Jurkat, Clone E6-1 (cell line): ENCODE measurements at regions not wholly inside any gene's neighbourhood (a gene's known extent, or its start where the extent isn't known, plus 50 kb on each side); places are given as distances from the start of the nearest gene placed in this dataset.

Experiments used
- DNase-seq: peaks from one replicate; pipeline ENCODE4 v3.0.0-alpha.2; 2011; ENCODE audit warnings: low read depth, low spot score
- H3K4me3 ChIP-seq: 2 replicates; pipeline ENCODE4 v1.5.1; 2011; ENCODE audit warnings: mild to moderate bottlenecking, low read length, control low read depth, moderate library complexity

DNA sequence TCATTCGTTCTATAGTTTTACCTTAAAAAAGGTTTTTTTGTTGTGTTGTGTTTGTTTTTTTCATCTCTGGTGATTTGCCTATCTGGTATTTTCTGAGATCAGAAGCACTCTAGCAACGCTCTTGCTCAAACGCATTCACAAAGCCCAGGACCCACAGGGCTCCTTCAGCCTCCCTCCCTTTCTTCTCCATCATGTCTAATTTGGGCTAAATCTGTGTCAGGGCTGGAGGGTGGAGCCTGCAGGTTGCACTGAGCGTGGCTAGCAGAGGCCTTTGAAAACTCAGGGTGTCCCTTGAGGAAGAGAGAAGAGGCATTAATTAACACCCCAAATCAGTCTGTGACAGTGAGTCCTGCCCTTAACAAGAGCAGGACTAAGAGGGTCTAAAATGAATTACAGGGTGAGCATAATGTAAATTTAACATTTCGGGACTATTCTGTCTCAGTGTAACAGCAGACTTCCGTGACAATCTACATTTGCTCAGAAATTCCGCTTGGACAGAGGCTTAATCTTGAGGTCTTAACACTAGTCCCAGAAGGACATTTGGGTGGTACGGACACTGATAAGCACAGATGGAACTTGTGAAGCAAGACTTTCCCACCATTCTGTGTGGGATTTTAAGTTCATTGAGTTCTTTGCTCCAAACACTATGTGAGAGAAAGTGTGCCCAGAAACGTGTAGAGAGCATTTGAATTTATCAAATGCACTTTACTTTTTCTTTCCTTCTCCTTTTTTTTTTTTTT is 174.4 kb upstream of the APCDD1 start:
- no peak overlapping the region for H3K4me3 ChIP-seq
- DNase-seq = no peak

DNA sequence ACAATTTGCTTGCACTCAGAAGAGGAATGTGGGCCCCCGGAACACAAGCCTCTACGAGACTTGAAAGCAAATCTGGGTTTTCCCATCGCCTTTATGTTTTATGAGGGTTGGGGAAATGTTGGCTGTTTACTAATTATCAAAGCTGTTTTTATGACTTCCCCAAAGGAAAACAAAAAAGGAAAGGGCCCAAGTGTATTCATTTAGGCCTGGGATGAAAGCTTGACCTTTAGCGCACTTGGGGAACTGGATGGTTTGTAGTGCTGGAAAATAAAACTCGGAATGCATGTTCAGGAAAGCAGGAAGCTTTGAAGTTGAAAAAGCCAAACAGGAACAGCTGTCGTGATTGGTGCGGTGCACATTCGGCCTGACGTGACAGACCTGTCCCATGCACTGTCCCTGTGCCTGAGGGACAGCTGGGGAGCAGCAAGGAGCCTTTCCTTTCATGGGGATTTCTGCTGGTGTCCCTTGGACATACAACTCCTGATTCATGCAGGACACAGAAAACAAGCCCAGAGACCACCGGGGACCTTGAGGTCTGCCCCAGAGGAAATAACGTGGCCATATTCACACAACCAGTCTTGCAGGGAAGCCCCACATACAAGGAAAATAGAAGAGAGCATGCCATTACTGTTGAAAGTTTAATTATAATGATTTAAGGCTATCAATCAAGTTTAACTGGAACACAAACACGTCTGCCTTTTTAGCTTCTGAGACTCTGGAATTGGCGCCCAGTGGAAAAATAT is 169.7 kb upstream of the APCDD1 start:
- DNase-seq = no peak

DNA sequence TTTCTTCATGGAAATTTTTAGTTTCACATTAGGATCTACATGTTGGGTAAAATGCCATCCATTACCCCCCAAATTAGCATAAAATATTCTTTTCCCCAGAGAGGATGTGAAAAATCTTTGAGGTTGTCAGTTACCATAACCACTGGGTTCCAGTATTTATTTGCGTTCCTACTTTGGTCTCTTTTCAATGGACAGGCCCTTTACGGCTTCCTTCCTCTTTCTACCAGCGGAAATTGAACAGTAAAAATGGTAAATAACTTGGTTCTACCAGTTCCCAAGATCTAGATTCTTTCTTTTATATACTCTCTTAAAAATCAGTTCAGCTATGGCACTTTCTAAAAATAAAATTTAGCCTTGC is 169.2 kb upstream of the APCDD1 start:
- no peak overlapping the region for H3K4me3 ChIP-seq
- DNase-seq = no peak

More for the DNA sequence above, 169.7 kb upstream of the APCDD1 start:
- no peak overlapping the region for H3K4me3 ChIP-seq

DNA sequence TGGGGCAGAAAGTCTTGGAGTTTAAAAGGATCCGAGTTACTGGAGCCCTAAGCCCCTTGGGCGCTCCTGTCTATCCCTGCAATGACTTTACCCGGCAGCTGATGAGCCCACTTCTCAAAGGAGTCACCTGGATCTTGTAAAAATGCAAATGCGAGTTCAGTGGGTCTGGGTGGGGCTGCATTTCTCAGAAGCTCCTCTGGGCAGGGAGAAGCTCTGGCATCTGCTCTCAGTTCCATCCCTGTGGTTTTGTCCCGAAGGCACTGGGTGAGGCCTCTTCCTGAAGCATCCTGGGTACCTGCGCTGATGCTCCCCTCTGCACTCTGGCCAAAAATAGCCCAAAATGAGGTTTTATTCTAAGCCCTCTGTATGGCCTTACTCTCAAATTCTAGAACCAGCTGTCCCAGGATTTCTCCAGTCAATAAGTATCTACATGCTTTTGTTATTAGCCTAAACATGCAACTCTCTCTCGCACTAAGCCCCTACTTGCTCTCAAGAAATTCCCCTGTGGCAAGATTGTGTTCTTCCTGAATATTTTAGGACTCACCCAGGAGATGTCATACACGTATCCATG is 167.8 kb upstream of the APCDD1 start:
- H3K4me3 ChIP-seq = no peak overlapping the region
- DNase-seq = no peak

DNA sequence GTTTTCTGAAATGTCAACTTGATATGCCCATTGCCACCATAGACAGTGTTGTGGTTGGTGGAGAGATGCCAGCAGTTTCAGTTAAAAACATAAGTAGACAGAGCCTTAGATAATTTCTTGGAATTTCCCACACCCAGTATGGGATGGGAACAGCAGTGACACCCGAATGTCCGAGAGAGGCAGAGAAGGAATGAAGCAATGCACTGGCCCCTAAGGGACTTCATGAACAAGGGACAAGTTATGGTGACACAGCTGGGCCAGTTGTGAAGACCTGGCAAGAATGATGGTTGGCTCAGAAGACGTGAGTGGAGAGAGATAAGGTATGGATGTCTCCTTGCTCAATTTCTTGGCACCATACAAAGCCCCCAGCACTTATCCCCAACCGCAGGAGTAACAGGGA is 165.2 kb upstream of the APCDD1 start:
- DNase-seq = no peak
- H3K4me3 ChIP-seq = no peak overlapping the region

DNA sequence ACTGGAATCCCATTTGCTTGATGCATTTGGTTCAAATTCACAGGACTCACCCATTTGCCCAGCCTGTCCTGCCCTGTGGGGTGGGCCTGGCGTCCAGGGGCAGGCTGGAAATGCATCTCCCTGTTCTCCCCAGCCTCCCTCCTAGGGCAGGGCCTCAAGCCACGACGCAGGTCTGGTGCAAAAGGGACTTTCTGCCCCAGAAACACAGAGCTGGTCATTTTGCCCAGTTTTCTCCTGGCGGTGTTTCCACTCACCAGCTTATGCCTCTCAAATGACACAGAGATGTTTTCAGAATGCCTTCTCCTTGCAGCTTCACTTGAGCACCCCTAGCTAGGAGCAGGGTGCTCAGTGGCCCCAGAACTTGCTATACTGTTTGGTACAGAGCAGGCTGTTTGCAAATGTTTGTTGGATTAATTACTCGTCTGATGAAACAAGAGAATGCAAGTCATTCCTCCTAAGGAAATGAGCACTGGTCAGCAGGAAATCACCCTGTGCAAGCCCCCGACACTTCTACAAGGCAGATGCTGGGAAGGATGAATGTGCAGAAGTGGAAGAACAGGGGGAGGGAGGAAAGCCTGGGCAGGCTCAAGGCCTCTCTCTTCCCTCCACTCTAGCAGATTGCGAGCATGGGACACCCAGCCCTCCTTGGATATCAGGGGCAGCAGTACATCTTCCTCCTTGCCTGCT is 164.3 kb upstream of the APCDD1 start:
- no peak overlapping the region for H3K4me3 ChIP-seq
- DNase-seq = no peak

DNA sequence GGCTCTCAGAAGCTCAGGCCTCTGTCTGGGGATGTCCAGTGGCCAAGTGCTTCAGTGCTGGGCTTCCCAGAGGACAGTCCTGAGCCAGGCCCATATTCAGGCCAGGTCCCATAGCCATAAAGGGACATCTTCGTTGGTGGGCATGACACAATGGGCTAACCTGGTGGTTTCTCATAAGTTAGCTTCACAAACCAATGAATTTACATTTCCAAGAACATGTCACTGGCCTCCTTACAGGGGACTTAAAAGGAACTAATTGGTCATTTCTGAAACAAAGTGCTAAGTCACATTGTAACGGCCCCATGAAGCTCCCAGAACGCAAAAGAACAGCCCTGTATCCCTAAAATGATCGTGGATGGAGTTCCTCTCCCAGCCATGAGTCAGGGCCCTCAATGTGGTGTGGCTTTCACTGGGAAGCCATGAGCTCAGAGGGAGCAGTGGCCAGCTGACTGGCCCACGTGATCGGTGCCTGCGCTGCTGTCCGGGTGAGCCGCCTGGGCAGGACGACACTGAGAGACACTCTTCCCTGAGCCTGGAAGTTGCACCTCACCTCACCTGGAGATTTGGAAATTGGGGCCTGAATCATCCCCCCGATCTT is 163.7 kb upstream of the APCDD1 start:
- H3K4me3 ChIP-seq = no peak overlapping the region
- no peak for DNase-seq

DNA sequence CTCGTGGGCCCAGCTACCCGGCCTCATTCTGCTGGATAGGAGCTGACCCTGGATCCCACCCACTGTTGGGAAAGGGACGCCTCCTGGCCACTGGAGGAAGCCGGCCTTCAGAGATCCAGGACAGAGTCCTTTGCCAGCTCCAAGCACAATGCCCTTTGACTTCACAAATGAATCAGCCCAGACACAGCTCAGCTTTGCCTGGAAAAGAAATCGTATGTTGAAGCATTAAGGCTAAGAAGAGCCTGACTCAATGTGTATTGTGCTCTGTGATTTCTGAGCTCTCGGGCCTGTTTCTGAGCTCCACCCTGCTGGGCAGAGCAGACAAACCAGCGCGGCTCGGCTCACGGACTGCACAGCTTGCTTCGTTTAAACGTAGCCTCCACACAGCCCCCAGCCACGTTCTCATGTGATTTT is 162.9 kb upstream of the APCDD1 start:
- DNase-seq = no peak

DNA sequence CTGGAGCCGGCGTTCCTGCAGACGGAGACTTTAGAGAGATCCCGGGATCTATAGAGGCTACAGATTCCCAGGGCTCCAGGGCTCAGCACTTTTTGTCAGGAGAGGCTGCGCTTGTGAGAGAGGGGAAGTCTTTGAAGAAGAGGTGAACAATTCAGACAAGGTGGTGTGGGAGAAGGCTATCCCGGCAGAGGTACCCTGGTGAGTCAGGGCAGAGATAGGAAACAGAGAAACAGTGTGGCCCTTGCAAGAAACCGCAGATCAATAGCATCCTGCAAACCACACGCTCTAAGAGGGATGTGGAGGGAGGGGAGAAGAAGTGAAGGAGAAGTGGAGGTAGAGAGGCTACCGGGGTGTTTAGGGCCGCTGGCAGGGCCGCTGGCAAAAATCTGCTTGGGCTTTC is 160.5 kb upstream of the APCDD1 start:
- no peak overlapping the region for H3K4me3 ChIP-seq
- DNase-seq = peak; percentile 46

More for the DNA sequence above, 162.9 kb upstream of the APCDD1 start:
- H3K4me3 ChIP-seq = no peak overlapping the region

DNA sequence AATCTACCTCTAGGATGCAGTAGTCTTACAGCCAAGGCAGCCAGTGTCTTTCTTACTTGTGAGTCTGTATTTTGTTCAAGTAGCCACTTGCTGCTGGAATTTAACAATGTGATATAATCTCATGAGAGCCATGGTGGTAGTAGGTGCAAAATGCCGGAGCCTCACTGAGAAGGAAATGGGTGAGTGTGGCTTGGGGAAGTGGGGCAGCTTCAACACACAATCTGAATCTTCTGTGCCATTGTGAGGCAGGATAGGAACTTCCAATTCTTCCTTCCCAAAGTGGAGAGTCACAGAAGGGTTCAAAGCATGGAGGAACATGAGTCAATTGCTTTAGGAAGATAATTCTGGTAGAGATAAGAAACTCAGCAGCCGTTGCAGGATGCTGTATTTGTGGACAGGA is 158.7 kb upstream of the APCDD1 start:
- DNase-seq = no peak
- no peak overlapping the region for H3K4me3 ChIP-seq

DNA sequence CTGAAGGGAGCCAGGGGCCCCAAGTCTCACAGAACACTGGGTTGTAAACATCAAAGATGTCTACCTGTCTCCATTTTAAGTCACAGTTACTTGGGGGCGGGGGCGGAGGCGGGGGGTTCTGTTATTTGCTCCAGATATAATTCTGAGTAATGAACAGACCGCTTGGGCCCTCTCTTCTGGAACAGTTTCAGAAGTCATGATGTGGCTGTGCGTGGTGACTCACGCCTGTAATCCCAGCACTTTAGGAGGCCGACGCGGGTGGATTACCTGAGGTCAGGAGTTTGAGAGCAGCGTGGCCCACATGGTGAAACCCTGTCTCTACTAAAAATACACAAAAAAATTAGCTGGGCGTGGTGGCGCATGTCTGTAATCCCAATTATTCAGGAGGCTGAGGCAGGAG is 157.9 kb upstream of the APCDD1 start:
- DNase-seq = no peak
- H3K4me3 ChIP-seq = no peak overlapping the region

DNA sequence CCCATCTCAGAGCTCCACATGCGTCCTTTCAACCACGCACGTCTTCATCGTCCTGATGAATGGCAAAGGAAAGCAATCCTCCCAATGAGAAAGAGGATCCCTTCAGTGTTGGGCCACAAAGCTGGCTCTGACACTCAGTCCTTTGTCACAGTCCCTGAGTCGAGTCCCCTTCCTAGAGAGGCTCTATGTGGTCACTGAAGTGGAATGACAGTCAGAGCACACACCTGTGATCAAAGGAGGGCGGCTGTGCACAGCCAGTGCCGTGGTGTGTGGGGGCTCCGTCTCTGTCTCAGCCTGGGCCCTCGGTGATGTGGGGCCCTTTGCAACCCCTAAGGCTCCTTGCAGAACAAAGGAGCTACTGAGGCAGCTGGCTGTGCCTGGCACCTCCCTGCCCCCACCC is 157.3 kb upstream of the APCDD1 start:
- peak; percentile 61 for DNase-seq
- no peak overlapping the region for H3K4me3 ChIP-seq

DNA sequence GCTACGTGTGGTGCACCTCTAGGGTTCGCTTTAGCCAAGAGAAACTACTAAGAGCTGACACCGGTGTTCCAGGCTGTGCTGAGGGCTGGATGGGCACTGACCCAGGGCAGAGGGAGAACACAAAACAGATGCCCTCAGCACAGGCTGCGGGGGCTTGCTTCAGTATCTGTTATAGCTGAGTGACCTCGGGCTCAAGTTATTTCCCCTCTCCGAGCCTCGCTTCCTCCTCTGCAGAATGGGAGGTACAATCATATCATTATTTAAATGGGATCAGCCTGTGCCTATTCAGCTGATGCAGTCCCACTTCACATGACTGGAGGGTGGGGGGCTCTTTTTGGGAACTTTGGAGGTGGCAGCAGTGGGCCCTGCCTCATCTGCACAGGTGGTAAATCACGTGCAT is 156.1 kb upstream of the APCDD1 start:
- DNase-seq = no peak
- H3K4me3 ChIP-seq = no peak overlapping the region

DNA sequence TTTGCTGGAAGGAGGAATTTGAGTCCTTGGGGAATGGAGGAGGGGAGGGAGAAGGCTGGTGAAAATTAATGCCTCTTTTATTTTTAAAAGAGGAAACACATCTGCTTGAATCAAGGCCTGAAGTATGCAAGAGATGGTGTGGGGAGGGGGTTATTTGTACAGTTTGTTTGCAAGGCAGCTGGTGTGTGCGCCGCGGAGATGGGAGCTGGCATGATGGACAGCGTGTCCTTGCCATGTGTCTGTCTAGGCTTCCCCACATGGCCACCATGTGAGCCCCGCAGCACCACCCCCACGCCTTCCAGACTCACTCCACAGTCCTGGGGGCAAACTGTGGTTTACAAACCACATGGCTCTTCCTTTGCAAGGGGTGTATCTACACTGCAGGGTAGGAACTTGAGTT is 154.8 kb upstream of the APCDD1 start:
- no peak for DNase-seq
- H3K4me3 ChIP-seq = no peak overlapping the region

DNA sequence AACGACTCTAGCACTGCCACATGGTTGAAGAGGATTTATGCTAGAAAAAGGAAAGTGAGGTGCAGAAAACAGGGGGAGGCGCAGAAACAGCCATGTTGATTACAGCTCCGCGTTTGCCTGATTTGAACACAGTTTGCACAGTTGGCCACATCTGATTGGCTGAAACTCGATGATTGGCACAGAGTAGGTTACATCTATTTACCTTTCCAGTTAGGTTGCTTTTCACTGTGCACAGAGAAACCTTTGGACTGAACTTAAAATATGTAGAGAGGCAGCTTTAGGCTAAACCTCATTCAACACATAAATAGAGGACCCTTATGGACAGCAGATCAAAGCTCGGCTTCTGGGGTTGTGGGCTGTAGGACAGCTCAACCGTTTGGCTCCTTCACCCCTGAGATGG is 153.7 kb upstream of the APCDD1 start:
- DNase-seq = no peak
- H3K4me3 ChIP-seq = no peak overlapping the region

DNA sequence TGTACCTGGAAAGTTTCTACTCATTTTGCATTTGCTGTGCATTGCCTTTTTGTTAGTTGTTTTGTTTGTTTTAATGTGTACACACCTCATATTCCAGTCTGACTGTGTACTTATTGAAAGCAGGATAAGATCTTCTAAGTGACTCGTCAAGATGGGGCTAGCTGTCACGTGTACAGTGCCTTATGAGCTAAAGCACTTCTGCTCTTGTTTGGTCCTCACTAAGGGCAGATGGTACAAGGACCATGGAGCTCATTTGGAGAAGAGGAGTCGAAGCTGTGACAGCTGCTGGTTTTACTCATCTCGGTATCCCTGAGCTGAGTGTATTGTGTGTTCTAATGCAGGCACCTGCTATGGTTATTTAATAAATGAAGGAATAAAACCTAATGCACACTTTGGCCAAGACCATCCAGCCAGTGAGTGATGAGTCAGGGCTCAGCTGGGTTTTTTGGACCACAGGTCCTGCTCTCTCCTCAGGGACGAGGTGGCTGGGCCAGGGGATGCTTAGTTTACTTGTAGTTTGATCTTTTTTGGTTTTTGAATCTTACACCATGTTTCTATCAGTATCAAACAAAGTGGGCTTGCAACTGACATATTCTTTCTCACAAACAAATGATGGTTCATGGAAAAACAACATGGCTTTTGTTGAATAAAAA is 152.5 kb upstream of the APCDD1 start:
- no peak for DNase-seq
- H3K4me3 ChIP-seq = no peak overlapping the region

DNA sequence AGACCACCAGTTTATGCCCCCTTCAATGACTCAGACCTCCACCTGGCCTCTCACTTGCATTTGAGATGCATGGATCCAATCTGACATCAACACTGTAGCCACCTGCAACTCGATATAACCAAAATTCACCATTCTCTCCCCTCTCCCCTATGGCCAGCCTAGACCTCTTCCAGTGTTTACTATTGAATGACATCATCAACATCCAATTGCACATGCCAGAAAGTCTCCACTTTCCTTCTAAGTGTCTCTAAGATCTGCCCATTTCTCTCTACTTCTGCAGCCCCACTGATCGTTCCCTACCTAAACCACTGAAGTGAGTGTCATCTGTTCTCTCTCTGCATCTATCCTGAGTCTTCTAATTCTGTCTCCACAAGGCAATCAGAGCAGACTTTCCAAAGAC is 151.3 kb upstream of the APCDD1 start:
- no peak for DNase-seq
- no peak overlapping the region for H3K4me3 ChIP-seq

DNA sequence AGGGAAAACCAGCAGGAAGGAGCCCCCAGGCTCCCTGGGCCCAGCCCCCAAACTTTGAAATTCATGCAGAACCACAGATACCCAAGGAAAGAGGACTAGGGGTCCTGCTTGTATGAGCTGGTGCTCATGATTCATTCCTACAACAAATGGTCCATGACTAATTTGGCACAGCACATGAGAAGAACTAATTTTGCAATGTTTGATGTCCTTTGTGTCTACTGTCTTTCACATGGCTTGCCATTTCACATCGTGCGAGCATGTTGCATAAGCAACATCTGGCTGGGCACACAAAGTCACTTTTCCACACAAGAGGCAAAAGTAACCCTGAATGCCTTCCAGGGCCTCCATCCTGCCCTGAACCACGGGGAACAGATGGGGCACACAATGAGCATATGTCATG is 149.6 kb upstream of the APCDD1 start:
- H3K4me3 ChIP-seq = no peak overlapping the region
- no peak for DNase-seq

DNA sequence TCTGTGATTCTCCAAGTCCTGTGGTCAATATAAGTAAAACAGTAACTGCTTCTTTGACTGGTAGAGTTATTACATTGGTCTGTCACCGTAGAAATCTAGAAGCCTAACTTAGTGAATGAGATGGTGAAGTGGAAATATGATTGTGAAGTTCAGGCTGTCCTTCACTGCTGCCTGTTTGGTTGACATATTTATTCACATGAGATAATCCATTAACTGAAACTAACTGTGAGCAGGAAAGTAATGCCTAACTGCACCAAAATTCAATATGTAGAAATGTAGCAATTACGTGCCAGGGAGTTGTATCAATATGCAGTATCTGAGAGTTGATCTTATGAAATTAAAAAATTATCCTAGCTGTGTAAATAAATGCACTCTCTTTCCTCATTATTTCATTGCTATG is 147.7 kb upstream of the APCDD1 start:
- no peak overlapping the region for H3K4me3 ChIP-seq
- no peak for DNase-seq
